Activated naive CD4-positive, alpha-beta T cell treated with anti-CD3 and anti-CD28 coated beads, Interleukin-2, amount 50 U/mL, for 72 hours (primary cell): ENCODE measurements at regions not wholly inside any gene's neighbourhood (a gene's known extent, or its start where the extent isn't known, plus 50 kb on each side); places are given as distances from the start of the nearest gene placed in this dataset.
"Not testable (repeated sequence)": the region's sequence is repeated elsewhere in the genome, so short reads cannot be mapped to it uniquely, and the experiment has no call there.

Source experiments
- ATAC-seq, 2 donors: fragments of 150-1000 bp; cut with Tn5 transposase; 2 replicates each; pipeline ENCODE4 v1.10.0; 2021; ENCODE audit warnings: mild to moderate bottlenecking in 2 of 2, moderate library complexity in 2 of 2
- DNase-seq, 2 donors: peaks; one replicate each; pipeline ENCODE4 v3.0.0; 2021 to 2022; ENCODE audit warnings: low spot score in 2 of 2
- H3K27ac Mint-ChIP-seq, 2 donors: one replicate each; pipeline ENCODE4 v1.8.0; 2022; ENCODE audit warnings: mild to moderate bottlenecking in 2 of 2, mixed read lengths in 2 of 2
- H3K36me3 Mint-ChIP-seq, 2 donors: one replicate each; pipeline ENCODE4 v1.8.0; 2022; ENCODE audit warnings: mixed read lengths in 2 of 2
- H3K9me3 Mint-ChIP-seq, 2 donors: one replicate each; pipeline ENCODE4 v1.8.0; 2022; ENCODE audit warnings: mixed read lengths in 2 of 2

DNA sequence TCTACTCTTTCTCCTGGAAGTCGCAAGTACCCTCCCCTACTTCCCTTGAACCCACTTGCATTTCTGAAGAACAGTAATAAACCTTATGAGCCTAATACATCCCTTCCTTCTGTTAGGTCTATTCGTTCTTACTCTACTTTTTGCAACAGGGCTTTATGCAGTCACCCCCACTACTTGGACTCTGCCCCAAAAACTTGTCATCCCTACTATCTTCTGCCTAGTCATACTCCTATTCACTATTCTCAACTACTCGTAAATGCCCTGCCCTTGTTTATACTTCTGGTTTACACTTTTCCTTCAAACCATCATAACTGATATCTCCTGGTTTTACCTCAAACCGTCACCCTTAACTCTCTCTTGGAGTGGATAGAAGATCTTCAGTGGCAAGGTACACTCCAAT, 55.2 kb upstream of the SLIT2 start:
- Mint-ChIP-seq H3K36me3 (no peaks in the 10 kb centered on the region), H3K9me3 (peaks cover 3 to 5% of the 10 kb centered on the region in 2 donors), H3K27ac (no peak overlapping the region)
- no peak for DNase-seq
- no peak for ATAC-seq

- DNase-seq = no peak
- ATAC-seq = no peak
- H3K9me3 Mint-ChIP-seq = peaks cover 4 to 9% of the 10 kb centered on the region in 2 donors
- no peak overlapping the region for H3K27ac Mint-ChIP-seq
- H3K36me3 Mint-ChIP-seq = no peaks in the 10 kb centered on the region
Measured at GRCh38 chr4:20195071-20195885, 56.4 kb upstream of the SLIT2 start.

DNA sequence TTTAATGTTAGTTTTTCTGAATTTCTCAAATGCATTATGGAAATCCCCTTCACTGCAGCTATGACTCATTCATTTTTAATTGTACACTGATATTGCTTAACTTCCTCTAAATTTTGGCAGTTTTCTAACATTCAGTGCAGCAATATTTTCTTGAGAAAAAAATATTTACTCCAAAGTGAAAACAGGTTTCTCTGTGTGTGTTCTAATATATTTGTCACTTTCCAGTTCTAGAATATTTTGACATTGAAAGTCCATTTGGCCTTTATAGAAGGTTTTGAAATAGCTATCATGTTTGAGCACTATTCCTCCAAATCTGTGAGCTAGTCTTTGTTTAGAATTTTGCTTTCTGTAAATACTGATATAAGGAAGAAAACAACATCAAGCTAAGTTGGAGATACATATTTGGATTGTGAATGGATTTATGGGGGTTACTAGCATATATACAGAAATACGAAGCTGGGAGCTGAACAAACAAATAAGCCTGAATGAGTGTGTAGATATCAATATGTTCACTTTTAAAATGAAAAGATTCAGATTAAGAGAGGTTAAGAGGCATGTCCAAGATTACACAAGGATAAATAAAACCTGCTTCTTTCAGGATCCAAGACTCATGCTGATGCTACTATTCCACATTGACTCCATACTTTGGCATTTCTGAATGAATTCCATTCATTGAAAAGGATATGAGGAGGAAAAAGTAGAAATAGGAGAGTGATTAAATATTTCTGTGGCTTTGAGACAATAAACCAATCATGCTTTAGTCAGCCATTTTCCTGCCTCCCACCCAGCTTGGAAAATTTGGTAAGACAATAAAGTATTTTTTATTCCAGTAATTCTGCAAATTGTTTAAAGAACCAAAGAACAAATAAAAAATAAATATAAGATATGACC, 57.3 kb upstream of the SLIT2 start:
- no peak for ATAC-seq

GRCh38 chr4:20193141-20193936, 58.4 kb upstream of the SLIT2 start:
- Mint-ChIP-seq H3K36me3 (peaks cover 0 to 8% of the 10 kb centered on the region in 2 donors), H3K9me3 (peaks cover 13 to 20% of the 10 kb centered on the region in 2 donors), H3K27ac (no peak overlapping the region)
- ATAC-seq (no peak), DNase-seq (no peak)

More for the DNA sequence above, 57.3 kb upstream of the SLIT2 start:
- H3K9me3 Mint-ChIP-seq = peaks cover 12 to 17% of the 10 kb centered on the region in 2 donors
- DNase-seq = no peak
- H3K27ac Mint-ChIP-seq = no peak overlapping the region
- H3K36me3 Mint-ChIP-seq = peaks cover 0 to 8% of the 10 kb centered on the region in 2 donors

GRCh38 chr4:20192736-20193135, 59.0 kb upstream of the SLIT2 start:
- ATAC-seq (no peak), DNase-seq (no peak)
- Mint-ChIP-seq H3K9me3 (peaks cover 18 to 24% of the 10 kb centered on the region in 2 donors), H3K36me3 (peaks cover 0 to 8% of the 10 kb centered on the region in 2 donors), H3K27ac (no peak overlapping the region)

DNA sequence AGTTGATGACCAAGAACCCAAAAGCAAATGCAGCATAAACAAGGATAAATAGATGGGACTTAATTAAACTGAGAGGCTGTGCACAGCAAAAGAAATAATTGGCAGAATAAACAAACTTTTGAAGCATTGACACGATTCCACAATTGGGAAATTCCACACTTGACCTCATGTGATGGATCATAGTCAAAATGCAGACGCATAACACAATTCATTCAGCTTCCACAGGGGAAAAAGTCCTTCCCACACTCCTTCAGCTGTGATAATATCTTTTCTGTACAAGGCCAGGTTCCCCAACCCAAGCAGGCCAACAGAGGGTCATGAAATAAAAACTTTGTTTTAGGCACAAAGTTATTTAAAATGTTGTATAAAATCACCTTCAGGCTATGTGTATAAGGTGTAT, 66.6 kb upstream of the SLIT2 start:
- peaks cover 27 to 34% of the 10 kb centered on the region in 2 donors for H3K9me3 Mint-ChIP-seq
- DNase-seq (no peak), ATAC-seq (no peak)
- H3K36me3 Mint-ChIP-seq = peaks cover 0 to 6% of the 10 kb centered on the region in 2 donors
- H3K27ac Mint-ChIP-seq = no peak overlapping the region

DNA sequence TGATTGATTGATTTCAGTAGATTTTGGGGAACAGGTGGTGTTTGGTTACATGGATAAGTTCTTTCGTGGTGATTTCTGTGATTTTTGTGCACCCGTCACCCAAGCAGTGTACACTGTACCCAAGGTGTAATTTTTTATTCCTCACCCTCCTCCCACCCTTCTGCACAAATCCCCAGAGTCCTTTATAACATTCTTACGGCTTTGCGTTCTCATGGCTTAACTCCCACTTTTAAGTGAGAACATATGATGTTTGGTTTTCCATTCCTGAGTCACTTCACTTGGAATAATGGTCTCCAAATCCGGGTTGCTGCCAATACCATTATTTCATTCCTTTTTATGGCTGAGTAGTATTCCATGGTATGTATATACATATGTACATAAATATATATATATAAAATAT, 68.6 kb upstream of the SLIT2 start:
- not testable (repeated sequence) for ATAC-seq, H3K36me3 Mint-ChIP-seq, DNase-seq, H3K27ac Mint-ChIP-seq
- H3K9me3 Mint-ChIP-seq = peaks cover 18 to 24% of the 10 kb centered on the region in 2 donors

DNA sequence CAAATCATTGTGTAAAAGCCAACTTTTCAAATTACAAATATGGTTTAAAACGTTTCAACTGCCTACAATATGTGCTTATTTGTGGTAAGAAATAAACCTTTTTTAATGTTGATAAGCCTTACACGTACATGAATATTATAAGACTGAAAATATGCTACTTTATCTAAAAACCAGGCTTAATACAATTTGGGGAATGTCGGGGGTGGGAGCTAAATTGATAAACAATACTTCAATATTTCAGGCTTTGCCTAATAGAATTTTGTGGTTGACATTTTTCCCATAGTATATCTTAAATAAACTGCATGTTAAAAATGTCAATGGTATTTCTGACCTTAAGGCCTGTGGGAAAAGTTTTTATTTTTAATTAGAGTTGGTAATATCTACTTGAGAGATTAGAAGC, 69.8 kb upstream of the SLIT2 start:
- ATAC-seq (no peak), DNase-seq (no peak)
- peaks cover 0 to 4% of the 10 kb centered on the region in 2 donors for H3K36me3 Mint-ChIP-seq
- peaks cover 19 to 25% of the 10 kb centered on the region in 2 donors for H3K9me3 Mint-ChIP-seq
- no peak overlapping the region for H3K27ac Mint-ChIP-seq

GRCh38 chr4:20180509-20180908, 71.2 kb upstream of the SLIT2 start:
- no peak for ATAC-seq
- peaks cover 13 to 36% of the 10 kb centered on the region in 2 donors for H3K9me3 Mint-ChIP-seq
- no peak overlapping the region for H3K27ac Mint-ChIP-seq
- peaks cover 0 to 4% of the 10 kb centered on the region in 2 donors for H3K36me3 Mint-ChIP-seq
- no peak for DNase-seq

- DNase-seq (no peak), ATAC-seq (no peak)
- H3K36me3 Mint-ChIP-seq = peaks cover 0 to 4% of the 10 kb centered on the region in 2 donors
- H3K27ac Mint-ChIP-seq = no peak overlapping the region
- peaks cover 7 to 29% of the 10 kb centered on the region in 2 donors for H3K9me3 Mint-ChIP-seq
Measured at GRCh38 chr4:20178902-20179576, 72.7 kb upstream of the SLIT2 start.

DNA sequence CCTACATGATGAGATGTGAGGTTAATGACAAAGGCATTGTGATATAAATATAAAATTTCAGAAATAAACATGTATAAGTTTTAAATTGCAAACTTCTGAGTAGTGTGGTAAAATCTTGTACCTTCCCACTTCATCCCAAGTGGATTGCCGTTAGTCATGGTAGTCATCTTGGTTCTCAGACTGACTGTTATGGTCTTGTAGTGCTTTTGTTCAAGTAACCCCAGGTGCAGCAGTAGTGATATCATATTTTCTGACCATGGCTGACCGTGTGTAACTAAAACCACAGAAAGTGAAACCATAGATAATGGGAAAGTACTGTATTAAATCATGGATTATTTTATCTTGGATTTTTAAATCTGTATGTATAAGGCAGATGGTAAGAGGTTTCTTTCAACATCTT, 74.8 kb upstream of the SLIT2 start:
- ATAC-seq (no peak), DNase-seq (no peak)
- peaks cover 10 to 25% of the 10 kb centered on the region in 2 donors for H3K9me3 Mint-ChIP-seq
- H3K27ac Mint-ChIP-seq = no peak overlapping the region
- H3K36me3 Mint-ChIP-seq = peaks cover 0 to 4% of the 10 kb centered on the region in 2 donors

GRCh38 chr4:20172070-20172760, 79.5 kb upstream of the SLIT2 start:
- no peak for ATAC-seq
- H3K36me3 Mint-ChIP-seq = no peaks in the 10 kb centered on the region

DNA sequence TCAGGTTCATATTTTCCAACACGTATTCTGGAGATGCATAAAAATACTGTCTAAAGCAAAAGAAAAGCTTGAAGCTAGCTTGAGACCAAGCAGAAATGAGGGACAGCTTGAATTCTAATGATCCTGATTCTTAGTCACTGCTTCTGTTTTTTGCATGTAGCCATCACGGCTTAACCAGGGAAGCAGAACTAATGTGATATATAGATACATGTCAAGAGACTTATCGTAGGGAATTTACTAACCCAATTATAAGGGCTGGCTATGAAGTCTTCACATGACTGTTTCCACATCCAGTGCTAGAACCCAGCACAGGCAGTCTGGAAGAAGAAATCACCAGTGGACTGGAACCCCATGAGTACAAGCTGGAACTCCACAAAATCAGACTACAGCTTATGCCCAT, 85.2 kb upstream of the SLIT2 start:
- DNase-seq (no peak), ATAC-seq (no peak)
- H3K36me3 Mint-ChIP-seq = no peaks in the 10 kb centered on the region
- H3K9me3 Mint-ChIP-seq = peaks cover 4 to 13% of the 10 kb centered on the region in 2 donors
- H3K27ac Mint-ChIP-seq = no peak overlapping the region

More at GRCh38 chr4:20172070-20172760, 79.5 kb upstream of the SLIT2 start:
- peaks cover 6 to 12% of the 10 kb centered on the region in 2 donors for H3K9me3 Mint-ChIP-seq
- H3K27ac Mint-ChIP-seq = no peak overlapping the region
- no peak for DNase-seq

- H3K36me3 Mint-ChIP-seq = peaks cover 0 to 4% of the 10 kb centered on the region in 2 donors
- DNase-seq = no peak
- peaks cover 19 to 23% of the 10 kb centered on the region in 2 donors for H3K9me3 Mint-ChIP-seq
- no peak overlapping the region for H3K27ac Mint-ChIP-seq
- no peak for ATAC-seq
Measured at GRCh38 chr4:20159516-20159915, 92.2 kb upstream of the SLIT2 start.

GRCh38 chr4:20158195-20158594, 93.5 kb upstream of the SLIT2 start:
- no peak for ATAC-seq
- no peak overlapping the region for H3K27ac Mint-ChIP-seq
- H3K9me3 Mint-ChIP-seq = peaks cover 19 to 23% of the 10 kb centered on the region in 2 donors
- DNase-seq = no peak
- H3K36me3 Mint-ChIP-seq = peaks cover 0 to 4% of the 10 kb centered on the region in 2 donors
